ENCODE measurements at regions not wholly inside any gene's neighbourhood (a gene's known extent, or its start where the extent isn't known, plus 50 kb on each side); places are given as distances from the start of the nearest gene placed in this dataset.

DNA sequence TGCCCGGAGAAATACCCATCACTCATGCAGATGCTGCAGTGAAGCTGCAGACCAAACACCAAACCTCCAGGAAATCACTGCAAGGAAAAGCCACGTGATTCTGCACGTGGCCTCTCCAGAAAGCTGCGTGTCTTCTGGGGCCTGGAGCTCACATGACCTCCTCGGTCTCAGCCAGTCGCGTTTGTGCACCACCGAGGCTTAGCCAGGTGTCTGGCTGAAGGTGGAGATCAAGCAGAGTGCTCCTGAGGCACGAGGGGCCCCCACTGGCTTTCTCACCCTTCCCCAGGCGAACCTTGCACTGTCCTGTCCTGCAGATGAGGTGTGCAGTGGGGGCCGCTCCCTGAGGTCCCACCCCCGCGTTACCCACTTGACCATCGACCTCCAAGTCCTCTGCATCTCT, 257.3 kb downstream of the RBFOX3 start:
- Mint-ChIP-seq H3K4me1 (no peaks in the 10 kb centered on the region), H3K27ac (no peak overlapping the region), H3K27me3 (ENCODE audit: low read depth) (no peaks in the 10 kb centered on the region; the same call in 1 of the 2 replicates), H3K4me3 (no peak overlapping the region), H3K9me3 (peaks cover 6% of the 10 kb centered on the region; the same call in 1 of the 2 replicates), H3K36me3 (no peaks in the 10 kb centered on the region)
- DNase-seq (ENCODE audit: low spot score) (no peak), ATAC-seq (no peak)
- TF ChIP-seq MXD4 (CRISPR knock-in tag; IDR thresholded peaks at IDR 0.05; ENCODE audit: borderline replicate concordance) = no peak
- TF ChIP-seq NFATC4 (CRISPR knock-in tag; IDR thresholded peaks at IDR 0.05) = no peak
- TF ChIP-seq, protein P1, sequence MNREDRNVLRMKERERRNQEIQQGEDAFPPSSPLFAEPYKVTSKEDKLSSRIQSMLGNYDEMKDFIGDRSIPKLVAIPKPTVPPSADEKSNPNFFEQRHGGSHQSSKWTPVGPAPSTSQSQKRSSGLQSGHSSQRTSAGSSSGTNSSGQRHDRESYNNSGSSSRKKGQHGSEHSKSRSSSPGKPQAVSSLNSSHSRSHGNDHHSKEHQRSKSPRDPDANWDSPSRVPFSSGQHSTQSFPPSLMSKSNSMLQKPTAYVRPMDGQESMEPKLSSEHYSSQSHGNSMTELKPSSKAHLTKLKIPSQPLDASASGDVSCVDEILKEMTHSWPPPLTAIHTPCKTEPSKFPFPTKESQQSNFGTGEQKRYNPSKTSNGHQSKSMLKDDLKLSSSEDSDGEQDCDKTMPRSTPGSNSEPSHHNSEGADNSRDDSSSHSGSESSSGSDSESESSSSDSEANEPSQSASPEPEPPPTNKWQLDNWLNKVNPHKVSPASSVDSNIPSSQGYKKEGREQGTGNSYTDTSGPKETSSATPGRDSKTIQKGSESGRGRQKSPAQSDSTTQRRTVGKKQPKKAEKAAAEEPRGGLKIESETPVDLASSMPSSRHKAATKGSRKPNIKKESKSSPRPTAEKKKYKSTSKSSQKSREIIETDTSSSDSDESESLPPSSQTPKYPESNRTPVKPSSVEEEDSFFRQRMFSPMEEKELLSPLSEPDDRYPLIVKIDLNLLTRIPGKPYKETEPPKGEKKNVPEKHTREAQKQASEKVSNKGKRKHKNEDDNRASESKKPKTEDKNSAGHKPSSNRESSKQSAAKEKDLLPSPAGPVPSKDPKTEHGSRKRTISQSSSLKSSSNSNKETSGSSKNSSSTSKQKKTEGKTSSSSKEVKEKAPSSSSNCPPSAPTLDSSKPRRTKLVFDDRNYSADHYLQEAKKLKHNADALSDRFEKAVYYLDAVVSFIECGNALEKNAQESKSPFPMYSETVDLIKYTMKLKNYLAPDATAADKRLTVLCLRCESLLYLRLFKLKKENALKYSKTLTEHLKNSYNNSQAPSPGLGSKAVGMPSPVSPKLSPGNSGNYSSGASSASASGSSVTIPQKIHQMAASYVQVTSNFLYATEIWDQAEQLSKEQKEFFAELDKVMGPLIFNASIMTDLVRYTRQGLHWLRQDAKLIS (CRISPR knock-in tag; IDR thresholded peaks at IDR 0.05; ENCODE audit: borderline replicate concordance) = no peak
- TF ChIP-seq, protein P2, sequence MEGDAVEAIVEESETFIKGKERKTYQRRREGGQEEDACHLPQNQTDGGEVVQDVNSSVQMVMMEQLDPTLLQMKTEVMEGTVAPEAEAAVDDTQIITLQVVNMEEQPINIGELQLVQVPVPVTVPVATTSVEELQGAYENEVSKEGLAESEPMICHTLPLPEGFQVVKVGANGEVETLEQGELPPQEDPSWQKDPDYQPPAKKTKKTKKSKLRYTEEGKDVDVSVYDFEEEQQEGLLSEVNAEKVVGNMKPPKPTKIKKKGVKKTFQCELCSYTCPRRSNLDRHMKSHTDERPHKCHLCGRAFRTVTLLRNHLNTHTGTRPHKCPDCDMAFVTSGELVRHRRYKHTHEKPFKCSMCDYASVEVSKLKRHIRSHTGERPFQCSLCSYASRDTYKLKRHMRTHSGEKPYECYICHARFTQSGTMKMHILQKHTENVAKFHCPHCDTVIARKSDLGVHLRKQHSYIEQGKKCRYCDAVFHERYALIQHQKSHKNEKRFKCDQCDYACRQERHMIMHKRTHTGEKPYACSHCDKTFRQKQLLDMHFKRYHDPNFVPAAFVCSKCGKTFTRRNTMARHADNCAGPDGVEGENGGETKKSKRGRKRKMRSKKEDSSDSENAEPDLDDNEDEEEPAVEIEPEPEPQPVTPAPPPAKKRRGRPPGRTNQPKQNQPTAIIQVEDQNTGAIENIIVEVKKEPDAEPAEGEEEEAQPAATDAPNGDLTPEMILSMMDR (IDR thresholded peaks at IDR 0.05) = no peak
- TF ChIP-seq FOXK1 (CRISPR knock-in tag; IDR thresholded peaks at IDR 0.05) = no peak
- TF ChIP-seq, protein P3, sequence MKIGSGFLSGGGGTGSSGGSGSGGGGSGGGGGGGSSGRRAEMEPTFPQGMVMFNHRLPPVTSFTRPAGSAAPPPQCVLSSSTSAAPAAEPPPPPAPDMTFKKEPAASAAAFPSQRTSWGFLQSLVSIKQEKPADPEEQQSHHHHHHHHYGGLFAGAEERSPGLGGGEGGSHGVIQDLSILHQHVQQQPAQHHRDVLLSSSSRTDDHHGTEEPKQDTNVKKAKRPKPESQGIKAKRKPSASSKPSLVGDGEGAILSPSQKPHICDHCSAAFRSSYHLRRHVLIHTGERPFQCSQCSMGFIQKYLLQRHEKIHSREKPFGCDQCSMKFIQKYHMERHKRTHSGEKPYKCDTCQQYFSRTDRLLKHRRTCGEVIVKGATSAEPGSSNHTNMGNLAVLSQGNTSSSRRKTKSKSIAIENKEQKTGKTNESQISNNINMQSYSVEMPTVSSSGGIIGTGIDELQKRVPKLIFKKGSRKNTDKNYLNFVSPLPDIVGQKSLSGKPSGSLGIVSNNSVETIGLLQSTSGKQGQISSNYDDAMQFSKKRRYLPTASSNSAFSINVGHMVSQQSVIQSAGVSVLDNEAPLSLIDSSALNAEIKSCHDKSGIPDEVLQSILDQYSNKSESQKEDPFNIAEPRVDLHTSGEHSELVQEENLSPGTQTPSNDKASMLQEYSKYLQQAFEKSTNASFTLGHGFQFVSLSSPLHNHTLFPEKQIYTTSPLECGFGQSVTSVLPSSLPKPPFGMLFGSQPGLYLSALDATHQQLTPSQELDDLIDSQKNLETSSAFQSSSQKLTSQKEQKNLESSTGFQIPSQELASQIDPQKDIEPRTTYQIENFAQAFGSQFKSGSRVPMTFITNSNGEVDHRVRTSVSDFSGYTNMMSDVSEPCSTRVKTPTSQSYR (CRISPR knock-in tag; IDR thresholded peaks at IDR 0.05) = no peak
- TF ChIP-seq ZNF317 (CRISPR knock-in tag; IDR thresholded peaks at IDR 0.05; ENCODE audit: borderline replicate concordance, low read depth) = no peak
- TF ChIP-seq NR1H2 (CRISPR knock-in tag; IDR thresholded peaks at IDR 0.05) = no peak
- no peak for TF ChIP-seq KAT7 (CRISPR knock-in tag; IDR thresholded peaks at IDR 0.05; ENCODE audit: borderline replicate concordance)
- no peak for TF ChIP-seq ZNF263 (CRISPR knock-in tag; IDR thresholded peaks at IDR 0.05; ENCODE audit: low read depth)
- TF ChIP-seq ZNF138 (CRISPR knock-in tag; conservative IDR thresholded peaks at IDR 0.05) = no peak
- TF ChIP-seq SMAD4 (CRISPR knock-in tag; IDR thresholded peaks at IDR 0.05) = no peak
- TF ChIP-seq ZNF671 (CRISPR knock-in tag; IDR thresholded peaks at IDR 0.05) = no peak
- TF ChIP-seq AR (CRISPR knock-in tag; IDR thresholded peaks at IDR 0.05) = no peak
- TF ChIP-seq E2F4 (CRISPR knock-in tag; IDR thresholded peaks at IDR 0.05; ENCODE audit: borderline replicate concordance, low read depth) = no peak
- no peak for TF ChIP-seq ZNF416 (CRISPR knock-in tag; IDR thresholded peaks at IDR 0.05)
- ChIA-PET POLR2A (no interaction called here), CTCF (interaction anchor here (1.1 kb wide), 1 partner anchor 35 kb away, joined by 3 read pairs; no protein-coding TSS in a partner anchor)

Data from WTC11 (cell line).